Medulla oblongata (tissue), 1 donor: ENCODE measurements at regions not wholly inside any gene's neighbourhood (a gene's known extent, or its start where the extent isn't known, plus 50 kb on each side); places are given as distances from the start of the nearest gene placed in this dataset.

Experiments used
- DNase-seq: peaks from one replicate; pipeline ENCODE4 v3.0.0-alpha.2; 2015; ENCODE audit errors: extremely low spot score

GRCh38 chr12:87841935-87842334 is 187.3 kb downstream of the C12orf50 start:
- DNase-seq: no peak

DNA sequence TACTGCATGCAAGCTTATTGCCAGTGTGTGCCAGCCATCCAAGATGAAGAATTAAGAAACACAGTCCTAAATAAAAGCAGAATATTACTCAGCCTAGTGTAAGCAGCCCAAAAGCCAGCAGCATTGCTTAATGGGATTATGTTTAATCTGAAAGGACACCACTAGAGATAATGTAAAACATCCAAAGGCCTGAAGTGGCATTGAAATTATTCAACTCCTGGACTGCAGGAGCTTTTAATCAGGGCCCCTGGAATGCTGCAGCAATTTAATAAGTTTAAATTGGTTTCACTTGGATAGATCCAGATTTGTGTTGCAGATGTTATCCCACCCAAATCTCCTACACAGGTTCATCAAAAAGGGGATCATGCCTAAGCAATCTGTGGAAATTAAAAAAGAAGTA is 193.0 kb downstream of the C12orf50 start:
- DNase-seq: no peak

DNA sequence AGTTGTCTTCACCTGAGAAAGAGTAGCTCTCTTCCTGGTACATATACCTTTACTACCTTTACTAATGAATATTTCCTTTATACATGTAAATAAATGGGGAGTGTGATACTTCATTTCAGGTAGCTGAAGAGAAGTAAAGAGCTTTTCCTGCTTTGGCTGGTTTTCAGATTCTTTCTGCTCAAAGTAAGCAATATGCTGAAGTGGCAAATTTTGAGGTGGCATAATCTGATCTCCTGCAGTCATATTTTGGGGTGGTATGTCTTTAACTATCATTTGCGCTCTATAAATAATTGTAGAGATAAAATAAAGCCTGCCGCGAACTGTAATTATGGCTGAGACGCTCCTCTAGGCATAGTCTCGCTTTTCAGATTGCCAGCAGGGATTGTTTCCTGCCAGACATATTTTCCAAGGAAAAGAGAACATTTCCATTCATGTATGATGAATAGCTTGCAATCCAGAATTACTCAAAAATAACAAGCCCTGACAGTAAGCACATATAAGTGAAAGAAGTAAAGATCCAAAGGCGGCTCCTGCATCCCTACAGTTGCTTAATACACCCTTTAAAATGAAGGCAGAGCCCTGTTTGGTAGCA is 200.7 kb downstream of the C12orf50 start:
- no peak for DNase-seq

GRCh38 chr12:87827638-87828264 is 201.4 kb downstream of the C12orf50 start:
- DNase-seq: no peak

GRCh38 chr12:87822923-87823322 is 206.3 kb downstream of the C12orf50 start:
- no peak for DNase-seq

DNA sequence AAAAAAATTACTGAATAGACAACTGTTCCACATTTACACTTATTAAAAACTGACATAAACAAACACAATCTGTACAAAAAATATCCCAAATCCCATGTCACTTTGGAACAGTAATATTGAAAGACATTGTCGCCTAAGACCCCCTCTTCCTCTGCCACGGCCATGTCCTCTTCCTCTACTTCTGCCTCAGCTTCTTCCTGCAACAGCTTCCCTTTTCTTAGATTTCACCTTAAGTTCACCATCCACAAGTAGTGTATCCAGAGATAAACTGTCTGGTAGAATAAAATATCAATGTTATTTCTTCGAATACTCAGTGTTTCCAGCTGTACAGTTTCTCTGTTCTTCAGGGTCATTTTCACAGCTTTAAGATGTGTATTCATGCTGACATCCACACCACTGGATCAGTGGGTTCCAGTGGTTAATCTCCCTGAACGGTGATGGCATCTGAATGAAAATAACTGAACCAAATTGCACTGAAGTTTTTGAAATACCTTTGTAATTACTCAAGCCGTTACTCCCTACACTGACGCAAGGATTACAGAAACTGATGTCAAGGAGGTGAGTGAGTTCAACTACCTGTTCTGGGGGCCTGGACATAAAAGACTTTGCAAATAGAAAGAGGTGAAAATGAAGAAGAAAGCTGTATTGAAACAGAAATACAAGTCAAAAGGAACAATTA is 208.5 kb downstream of the C12orf50 start:
- no peak for DNase-seq

DNA sequence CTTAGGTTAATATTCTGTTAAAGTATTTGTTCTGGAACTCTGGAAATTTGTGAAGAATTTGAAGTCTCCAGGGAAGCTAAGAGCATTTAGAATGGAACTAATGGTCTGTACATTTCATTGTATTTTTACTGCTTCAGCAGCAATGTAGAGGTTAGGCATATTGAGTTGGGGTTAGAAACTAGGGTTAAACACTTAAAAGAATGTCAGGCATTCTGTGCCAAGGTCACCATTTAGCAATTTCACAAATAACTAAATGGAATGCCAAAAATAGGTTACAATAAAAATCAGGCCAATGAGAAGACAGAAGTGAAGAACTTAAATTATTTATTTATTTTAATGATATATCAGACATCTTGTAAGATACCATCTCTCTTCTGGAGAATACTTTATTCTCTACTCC is 210.8 kb downstream of the C12orf50 start:
- no peak for DNase-seq

DNA sequence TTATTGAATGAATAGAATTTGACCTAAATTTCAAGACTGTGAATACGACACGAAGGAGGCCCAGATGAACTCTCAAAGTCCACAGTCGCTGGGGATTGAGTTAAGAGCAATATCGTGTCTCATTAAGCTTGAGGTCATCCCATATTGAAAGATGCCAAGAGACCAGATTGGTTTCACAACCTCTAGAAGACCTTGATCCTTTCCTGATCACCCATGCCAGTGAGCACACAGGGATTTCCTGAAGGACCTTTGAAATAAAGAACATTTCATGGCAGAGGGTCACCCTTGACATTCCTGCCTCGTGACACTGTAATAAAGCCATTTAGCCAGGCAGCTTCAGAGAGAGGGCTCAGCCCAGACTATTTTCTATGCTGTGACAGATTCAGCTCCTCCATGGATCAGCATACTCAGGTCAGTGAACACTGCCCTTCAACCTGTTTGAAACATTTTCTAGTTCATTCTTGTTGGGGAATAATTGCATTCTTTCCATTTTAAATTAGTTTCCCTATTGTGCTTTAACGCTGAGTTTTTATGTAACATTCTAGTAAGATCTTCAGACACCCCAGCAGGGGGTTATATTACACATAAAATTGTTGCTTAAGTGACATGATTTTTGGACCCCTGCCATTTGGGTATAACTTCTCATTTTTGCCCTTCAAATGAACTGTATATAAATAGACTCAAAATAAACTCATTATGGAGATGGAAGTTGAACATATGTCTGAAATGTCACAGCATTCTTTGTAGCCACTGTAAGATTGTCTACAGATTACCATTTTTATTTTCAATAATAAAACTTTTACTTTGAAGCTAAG is 213.2 kb downstream of the C12orf50 start:
- no peak for DNase-seq

DNA sequence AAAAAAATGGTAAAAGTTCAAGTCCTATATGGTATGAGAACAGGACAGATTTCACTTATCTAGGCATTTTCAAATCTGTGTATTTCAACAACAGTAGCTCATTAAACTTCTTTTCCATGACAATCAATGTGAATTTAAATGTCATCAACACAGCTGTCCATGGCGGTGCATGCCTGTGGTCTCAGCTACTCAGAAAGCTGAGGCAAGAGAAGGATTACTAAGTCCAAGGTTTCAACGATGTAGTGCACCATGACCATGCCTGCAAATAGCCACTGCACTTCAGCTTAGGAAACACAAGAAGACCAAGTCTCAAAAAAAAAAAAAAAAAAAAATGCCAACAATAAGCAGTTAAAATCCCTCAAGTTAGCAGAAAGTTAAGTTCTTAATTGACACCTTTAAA is 214.6 kb downstream of the C12orf50 start:
- DNase-seq: no peak

DNA sequence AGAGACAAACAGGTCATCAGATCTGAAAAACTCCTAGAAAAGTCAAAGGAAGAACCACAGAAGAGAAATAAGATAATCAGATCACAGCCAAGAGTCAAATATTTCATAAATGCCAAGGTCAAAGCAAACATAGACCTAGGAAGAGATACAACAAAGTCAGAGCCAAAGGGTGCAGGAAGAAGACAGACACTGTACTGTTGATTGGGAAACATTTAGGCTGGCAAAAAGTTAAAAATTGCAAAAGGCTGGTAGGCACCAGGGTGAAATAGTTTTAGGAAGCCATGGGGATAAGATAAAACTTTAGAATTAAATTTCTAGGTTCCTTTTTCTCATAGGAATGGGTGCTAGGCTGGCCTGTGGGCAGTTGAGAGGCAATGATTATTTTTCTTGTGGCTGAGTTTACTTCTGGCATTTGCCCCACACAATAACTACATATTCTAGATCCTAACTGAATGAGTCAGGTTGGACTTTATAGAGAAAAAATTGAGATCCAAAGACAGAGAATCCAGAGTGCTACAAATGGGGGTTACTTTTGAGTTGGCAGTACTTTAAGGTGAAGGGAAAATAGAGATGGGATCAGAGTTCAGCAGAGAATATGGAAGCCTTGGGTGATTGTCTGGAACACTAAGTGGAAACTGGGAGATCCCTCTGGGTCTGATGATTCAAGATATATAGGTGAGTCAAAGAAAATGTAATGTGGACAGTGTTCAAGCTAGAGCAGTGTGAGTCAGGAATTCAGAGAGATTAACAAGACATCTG is 215.5 kb downstream of the C12orf50 start:
- DNase-seq: no peak

- no peak for DNase-seq
These were observed 216.5 kb downstream of the C12orf50 start for GRCh38 chr12:87812681-87813080.

GRCh38 chr12:87812030-87812429 is 217.2 kb downstream of the C12orf50 start:
- no peak for DNase-seq

DNA sequence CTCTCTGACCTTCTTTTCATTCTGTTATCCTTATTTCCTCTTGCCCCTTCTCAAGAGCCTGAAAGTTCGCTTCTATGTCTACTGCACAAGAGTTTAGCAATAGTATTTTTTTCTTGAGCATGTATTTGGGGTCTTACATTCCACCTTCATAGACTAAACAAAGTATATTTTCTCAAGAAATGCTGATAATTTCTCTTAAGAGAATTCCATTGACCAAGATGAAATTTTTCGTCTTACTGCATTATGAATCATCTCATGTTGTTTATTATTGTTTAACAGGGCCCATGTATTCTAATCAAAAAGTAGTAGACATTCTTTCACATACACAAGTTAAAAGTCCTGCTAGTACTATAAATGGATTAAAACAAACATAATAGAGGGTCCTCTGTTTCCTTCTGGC is 219.3 kb downstream of the C12orf50 start:
- DNase-seq: no peak

- no peak for DNase-seq
These were observed 222.1 kb downstream of the C12orf50 start for GRCh38 chr12:87807086-87807485.

- DNase-seq: no peak
These were observed 222.9 kb downstream of the C12orf50 start for GRCh38 chr12:87806310-87806709.

GRCh38 chr12:87804386-87804785 is 224.8 kb downstream of the C12orf50 start:
- no peak for DNase-seq

- no peak for DNase-seq
These were observed 226.5 kb downstream of the C12orf50 start for GRCh38 chr12:87802721-87803011.

- DNase-seq: peak; percentile 9
These were observed 227.1 kb downstream of the C12orf50 start for GRCh38 chr12:87801860-87802720.

DNA sequence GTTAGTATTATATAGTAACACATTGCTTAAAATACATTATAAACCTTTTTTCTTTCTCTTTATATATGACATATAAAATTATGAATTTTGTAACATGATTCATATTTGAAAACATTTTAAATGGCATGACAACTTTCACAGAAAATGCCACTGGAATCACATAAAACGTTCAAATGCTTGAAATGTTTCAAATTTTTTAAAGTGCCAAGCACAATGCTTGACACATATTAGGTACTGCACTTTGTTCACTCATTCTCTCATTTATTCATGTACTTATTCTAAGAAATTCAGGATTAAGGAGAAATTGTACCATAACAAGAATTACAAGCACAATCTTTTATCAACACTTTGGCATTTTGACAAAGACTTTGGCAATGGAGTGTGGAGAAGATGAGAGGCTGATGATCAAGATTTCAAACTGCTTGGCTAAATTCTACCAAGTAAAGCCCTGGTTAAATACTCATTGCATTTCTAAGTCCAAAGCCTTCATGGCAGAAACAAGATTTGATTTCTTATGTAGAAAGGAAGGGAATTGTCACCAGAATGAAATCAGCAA is 232.2 kb downstream of the C12orf50 start:
- DNase-seq: no peak

GRCh38 chr12:87795555-87795954 is 233.6 kb downstream of the C12orf50 start:
- no peak for DNase-seq

- no peak for DNase-seq
These were observed 234.3 kb downstream of the C12orf50 start for GRCh38 chr12:87794854-87795253.
